ENCODE measurements at regions not wholly inside any gene's neighbourhood (a gene's known extent, or its start where the extent isn't known, plus 50 kb on each side); places are given as distances from the start of the nearest gene placed in this dataset.

DNA sequence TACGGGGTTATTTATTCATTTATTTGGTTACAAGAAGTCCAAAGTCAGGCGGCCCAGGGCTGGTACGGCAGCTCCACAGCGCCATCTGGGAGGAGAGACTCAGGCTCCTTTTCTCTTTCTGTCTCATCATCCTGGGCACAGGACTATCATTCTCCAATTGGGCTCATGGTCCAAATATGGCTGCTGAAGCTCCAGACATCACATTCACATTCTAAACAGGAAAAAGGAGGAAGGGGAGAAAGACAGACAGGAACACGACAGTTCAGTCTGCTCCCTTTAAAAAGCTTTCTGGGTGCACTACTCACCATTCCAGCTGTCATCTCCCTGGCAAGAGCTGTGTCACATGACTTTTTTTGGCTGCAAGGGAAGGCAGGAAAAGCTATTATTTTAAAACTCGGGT lies 74.4 kb upstream of the PDZD8 start (continued):
- TF ChIP-seq HMGN3 (IDR thresholded peaks at IDR 0.05; ENCODE audit: borderline replicate concordance, extremely low read depth, insufficient read length, low read depth, low read length) = no peak
- TF ChIP-seq, protein P1, sequence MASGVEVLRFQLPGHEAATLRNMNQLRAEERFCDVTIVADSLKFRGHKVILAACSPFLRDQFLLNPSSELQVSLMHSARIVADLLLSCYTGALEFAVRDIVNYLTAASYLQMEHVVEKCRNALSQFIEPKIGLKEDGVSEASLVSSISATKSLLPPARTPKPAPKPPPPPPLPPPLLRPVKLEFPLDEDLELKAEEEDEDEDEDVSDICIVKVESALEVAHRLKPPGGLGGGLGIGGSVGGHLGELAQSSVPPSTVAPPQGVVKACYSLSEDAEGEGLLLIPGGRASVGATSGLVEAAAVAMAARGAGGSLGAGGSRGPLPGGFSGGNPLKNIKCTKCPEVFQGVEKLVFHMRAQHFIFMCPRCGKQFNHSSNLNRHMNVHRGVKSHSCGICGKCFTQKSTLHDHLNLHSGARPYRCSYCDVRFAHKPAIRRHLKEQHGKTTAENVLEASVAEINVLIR (CRISPR knock-in tag; IDR thresholded peaks at IDR 0.05) = no peak
- TF ChIP-seq TOE1 (IDR thresholded peaks at IDR 0.05; ENCODE audit: borderline replicate concordance) = 0 out of 2 replicates have a peak, but pooled peaks have one; percentile 31
- TF ChIP-seq TOE1 (CRISPR knock-in tag; IDR thresholded peaks at IDR 0.05; ENCODE audit: borderline replicate concordance, low read depth) = no peak
- TF ChIP-seq NFIX (CRISPR knock-in tag; IDR thresholded peaks at IDR 0.05; ENCODE audit: low read depth) = no peak
- no peak for TF ChIP-seq ZKSCAN3 (CRISPR knock-in tag; IDR thresholded peaks at IDR 0.05)
- peak; percentile 64 for TF ChIP-seq SMC3 (conservative IDR thresholded peaks at IDR 0.05; ENCODE audit: insufficient read depth, low read depth, low read length)
- TF ChIP-seq ZNF766 (CRISPR knock-in tag; conservative IDR thresholded peaks at IDR 0.05) = no peak
- no peak for TF ChIP-seq HDGF (IDR thresholded peaks at IDR 0.05)
- TF ChIP-seq RREB1 (CRISPR knock-in tag; IDR thresholded peaks at IDR 0.05) = no peak
- TF ChIP-seq, protein P2, sequence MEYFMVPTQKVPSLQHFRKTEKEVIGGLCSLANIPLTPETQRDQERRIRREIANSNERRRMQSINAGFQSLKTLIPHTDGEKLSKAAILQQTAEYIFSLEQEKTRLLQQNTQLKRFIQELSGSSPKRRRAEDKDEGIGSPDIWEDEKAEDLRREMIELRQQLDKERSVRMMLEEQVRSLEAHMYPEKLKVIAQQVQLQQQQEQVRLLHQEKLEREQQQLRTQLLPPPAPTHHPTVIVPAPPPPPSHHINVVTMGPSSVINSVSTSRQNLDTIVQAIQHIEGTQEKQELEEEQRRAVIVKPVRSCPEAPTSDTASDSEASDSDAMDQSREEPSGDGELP (CRISPR knock-in tag; IDR thresholded peaks at IDR 0.05; ENCODE audit: borderline replicate concordance) = no peak
- TF ChIP-seq ZNF274 (IDR thresholded peaks at IDR 0.05; ENCODE audit: borderline replicate concordance, low read depth, low read length) = no peak

All from K562 (cell line).